IMR-90 (cell line): ENCODE measurements at regions not wholly inside any gene's neighbourhood (a gene's known extent, or its start where the extent isn't known, plus 50 kb on each side); places are given as distances from the start of the nearest gene placed in this dataset.

ENCODE experiments used
- ATAC-seq: fragments of 200-7000 bp; cut with Tn5 transposase; 2 replicates; pipeline ENCODE4 v1.9.1; 2020; ENCODE audit warnings: low read depth, mild to moderate bottlenecking, moderate library complexity
- BruUV-seq: library from RNA; stranded (reverse); fragments of 400-500 nt; replicated peaks from 2 replicates; lab custom pipeline; 2021; lab: Mats Ljungman, UMichigan
- CTCF ChIA-PET: fragments of 300-600 bp; formaldehyde crosslinking; extraction: SDS; loops from one replicate; lab custom pipeline; 2021; ENCODE audit warnings: antibody characterized with exemption; lab: Yijun Ruan, JAX
- POLR2A ChIA-PET: fragments of 300-600 bp; sonication (Branson Sonifier 250); formaldehyde crosslinking; loops from one replicate; lab custom pipeline; 2022; ENCODE audit warnings: antibody characterized with exemption; ENCODE audit not compliant: unreplicated experiment; lab: Charles Lee
- DNase-seq: peaks from one replicate; pipeline ENCODE4 v3.0.0; 2013
- H2AFZ ChIP-seq: replicated peaks from 2 replicates; pipeline ENCODE3; 2013; ENCODE audit warnings: low read length, mild to moderate bottlenecking; ENCODE audit not compliant: poor library complexity
- H2AK5ac ChIP-seq: 2 replicates; pipeline ENCODE4 v1.6.1; 2013; ENCODE audit warnings: low read depth, low read length, inconsistent platforms
- H2AK9ac ChIP-seq: replicated peaks from 2 replicates; pipeline ENCODE3; 2013; ENCODE audit warnings: mild to moderate bottlenecking, low read depth, low read length, moderate library complexity; ENCODE audit not compliant: poor library complexity
- H2BK120ac ChIP-seq: 2 replicates; pipeline ENCODE4 v1.6.1; 2013; ENCODE audit warnings: low read depth, low read length, inconsistent platforms
- H2BK15ac ChIP-seq: 3 replicates; pipeline ENCODE4 v1.6.1; 2013; ENCODE audit warnings: low read depth, low read length, inconsistent platforms
- H2BK20ac ChIP-seq: 2 replicates; pipeline ENCODE4 v1.6.1; 2013; ENCODE audit warnings: low read depth, mild to moderate bottlenecking, inconsistent platforms, low read length, moderate library complexity
- H2BK5ac ChIP-seq: 2 replicates; pipeline ENCODE4 v1.6.1; 2013; ENCODE audit warnings: mild to moderate bottlenecking, low read depth, low read length, inconsistent platforms; ENCODE audit not compliant: poor library complexity, severe bottlenecking
- H3K14ac ChIP-seq: replicated peaks from 2 replicates; pipeline ENCODE4 v1.6.1; 2013; ENCODE audit warnings: low read depth, low read length, inconsistent platforms
- H3K18ac ChIP-seq: 2 replicates; pipeline ENCODE4 v1.6.1; 2013; ENCODE audit warnings: low read depth, low read length, control low read depth
- H3K23ac ChIP-seq: 2 replicates; pipeline ENCODE4 v1.6.1; 2013; ENCODE audit warnings: low read depth, low read length, inconsistent platforms
- H3K27ac ChIP-seq: 2 replicates; pipeline ENCODE4 v1.5.1; 2013; ENCODE audit warnings: mild to moderate bottlenecking, control low read depth, low read length; ENCODE audit not compliant: insufficient read depth
- H3K27me3 ChIP-seq: 2 replicates; pipeline ENCODE4 v1.6.1; 2013; ENCODE audit warnings: low read length; ENCODE audit not compliant: control insufficient read depth, insufficient read depth
- H3K36me3 ChIP-seq: 2 replicates; pipeline ENCODE4 v1.6.1; 2013; ENCODE audit warnings: low read length, mixed read lengths; ENCODE audit not compliant: control insufficient read depth, insufficient read depth
- H3K4ac ChIP-seq: 2 replicates; pipeline ENCODE4 v1.6.1; 2013; ENCODE audit warnings: low read depth, low read length, inconsistent platforms
- H3K4me1 ChIP-seq: 2 replicates; pipeline ENCODE4 v1.6.1; 2013; ENCODE audit warnings: low read length, mixed read lengths; ENCODE audit not compliant: control insufficient read depth, insufficient read depth
- H3K4me2 ChIP-seq: 2 replicates; pipeline ENCODE4 v1.6.1; 2013; ENCODE audit warnings: low read depth, mild to moderate bottlenecking, control low read depth, low read length, moderate library complexity
- H3K4me3 ChIP-seq: 2 replicates; pipeline ENCODE4 v1.5.1; 2013; ENCODE audit warnings: low read depth, mild to moderate bottlenecking, control low read depth, low read length, moderate library complexity; ENCODE audit not compliant: insufficient read depth
- H3K56ac ChIP-seq: 2 replicates; pipeline ENCODE4 v1.6.1; 2013; ENCODE audit warnings: low read length, inconsistent platforms; ENCODE audit not compliant: insufficient read depth; ENCODE audit errors: extremely low read depth
- H3K79me1 ChIP-seq, 2 experiments: 2 replicates each; pipeline ENCODE4 v1.6.1; 2013; ENCODE audit warnings: low read length in 2 of 2, inconsistent platforms in 1 of 2, low read depth in 1 of 2
- H3K9ac ChIP-seq: 2 replicates; pipeline ENCODE4 v1.6.1; 2013; ENCODE audit warnings: low read depth, low read length, control low read depth
- H3K9me1 ChIP-seq: 2 replicates; pipeline ENCODE4 v1.6.1; 2013; ENCODE audit warnings: low read length, inconsistent platforms; ENCODE audit not compliant: insufficient read depth
- H3K9me3 ChIP-seq: 2 replicates; pipeline ENCODE4 v1.6.1; 2013; ENCODE audit warnings: low read length; ENCODE audit not compliant: control insufficient read depth, insufficient read depth
- H4K20me1 ChIP-seq: 2 replicates; pipeline ENCODE4 v1.6.1; 2013; ENCODE audit warnings: low read length, inconsistent platforms; ENCODE audit not compliant: insufficient read depth
- H4K5ac ChIP-seq: 2 replicates; pipeline ENCODE4 v1.6.1; 2013; ENCODE audit warnings: mild to moderate bottlenecking, low read depth, low read length, control low read depth
- H4K8ac ChIP-seq, 2 experiments: 2 replicates each; pipeline ENCODE4 v1.6.1; 2013; ENCODE audit warnings: low read depth in 2 of 2, low read length in 2 of 2, control low read depth in 1 of 2, inconsistent platforms in 1 of 2
- H4K91ac ChIP-seq: 2 replicates; pipeline ENCODE4 v1.6.1; 2013; ENCODE audit warnings: low read depth, low read length, inconsistent platforms; ENCODE audit not compliant: insufficient read depth
- MAFK ChIP-seq: IDR thresholded peaks from 2 replicates; pipeline ENCODE4 v1.6.1; 2012; ENCODE audit warnings: low read depth, low read length, improper control_type of control experiment
- MAZ ChIP-seq: IDR thresholded peaks from 2 replicates; pipeline ENCODE4 v1.6.1; 2012; ENCODE audit warnings: low read depth, mild to moderate bottlenecking, low read length, improper control_type of control experiment, moderate library complexity, borderline replicate concordance
- WGBS, 2 experiments: methylation state at CpG; one replicate each; pipeline versions ENCODE4 v1.1.5 to v1.1.7; 2013; ENCODE audit warnings: missing lambda C conversion rate in 2 of 2; ENCODE audit not compliant: insufficient read length in 1 of 2; ENCODE audit errors: extremely low coverage in 2 of 2; 5-methylcytosine and 5-hydroxymethylcytosine counted together
- dilution Hi-C: fragments of 300-500 bp; cut with HindIII; formaldehyde crosslinking; loops from one replicate; pipeline ENCODE4 v1.14.3; 2018; ENCODE audit warnings: low sequenced_read_pairs; ENCODE audit not compliant: unreplicated experiment
- in situ Hi-C: fragments of 300-500 bp; cut with MboI; formaldehyde crosslinking; loops from 3 replicates; pipeline ENCODE4 v1.14.3; 2019; ENCODE audit warnings: low sequenced_read_pairs, inconsistent platforms, mixed read lengths
- intact Hi-C: fragments of 100-400 bp; cut with micrococcal nuclease; formaldehyde crosslinking; loops from 2 replicates; pipeline ENCODE4 v1.10.0; 2022

GRCh38 chr12:42893803-42894202 is 304.3 kb upstream of the PRICKLE1 start:
- Histone ChIP-seq H2BK120ac (no peak overlapping the region), H3K9me1 (no peaks in the 10 kb centered on the region), H4K8ac (no peak overlapping the region), H3K56ac (no peak overlapping the region), H2BK20ac (no peak overlapping the region), H3K4ac (no peak overlapping the region), H3K4me1 (no peaks in the 10 kb centered on the region), H3K9ac (no peak overlapping the region), H2AFZ (no peak overlapping the region), H2AK9ac (no peak overlapping the region), H3K23ac (no peak overlapping the region), H3K27me3 (no peaks in the 10 kb centered on the region), H3K14ac (no peak overlapping the region), H2BK15ac (no peak overlapping the region), H3K18ac (no peak overlapping the region), H3K9me3 (no peaks in the 10 kb centered on the region), H3K27ac (no peak overlapping the region), H4K5ac (no peak overlapping the region), H3K4me3 (no peak overlapping the region), H3K36me3 (no peaks in the 10 kb centered on the region), H3K4me2 (no peak overlapping the region), H2BK5ac (no peak overlapping the region), H4K91ac (no peak overlapping the region), H2AK5ac (no peak overlapping the region), H4K20me1 (no peaks in the 10 kb centered on the region), H3K79me1 (no peaks in the 10 kb centered on the region)
- ChIA-PET CTCF (no interaction called here), POLR2A (no interaction called here)
- TF ChIP-seq MAFK, result peak; percentile 96
- no peak for TF ChIP-seq MAZ
- ATAC-seq, result no peak
- in situ Hi-C loops (no loop called here), dilution Hi-C loops (no loop called here), intact Hi-C loops (no loop called here)
- BruUV-seq, result no TSS peak
- no CpG with 5 or more reads among the region's 2 CpGs for WGBS, 2 experiments
- peak; percentile 32 for DNase-seq
